A673 (cell line): ENCODE measurements at regions not wholly inside any gene's neighbourhood (a gene's known extent, or its start where the extent isn't known, plus 50 kb on each side); places are given as distances from the start of the nearest gene placed in this dataset.

Experiments used
- EZH2 ChIP-seq: fragments of 200-600 bp; sonication (generic); IDR thresholded peaks from 2 replicates; pipeline ENCODE4 v1.6.1; 2017; ENCODE audit warnings: borderline replicate concordance, low read depth, mild to moderate bottlenecking, mixed read lengths, antibody characterized with exemption, low read length; ENCODE audit not compliant: poor library complexity, severe bottlenecking
- TF ChIP-seq, protein P1 (sequence below): fragments of 300-800, 200-600 bp; sonication (generic); conservative IDR thresholded peaks from 2 replicates; pipeline ENCODE4 v1.5.1; 2017; ENCODE audit warnings: low read depth, mild to moderate bottlenecking, antibody characterized with exemption, low read length, moderate library complexity, mixed read lengths

DNA sequence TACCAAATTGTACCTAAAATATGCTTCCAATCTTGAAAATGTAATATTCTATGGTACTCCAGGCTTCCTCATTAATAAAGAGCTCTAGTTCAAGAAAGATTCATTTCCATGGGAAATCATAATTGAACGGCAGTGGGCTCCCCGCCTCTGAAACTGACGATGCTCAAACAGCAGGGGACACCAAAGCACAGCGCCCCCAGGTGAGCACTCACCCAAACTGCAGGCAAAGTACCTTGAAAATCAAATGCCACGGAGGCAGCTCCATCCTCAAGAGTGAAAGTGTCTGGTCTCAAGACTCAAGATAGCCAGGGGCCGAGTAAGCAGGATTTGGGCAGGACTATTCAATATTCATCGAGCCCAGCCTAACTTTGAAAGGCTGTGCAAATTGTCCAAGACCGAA lies 217.4 kb upstream of the TNRC6C start:
- TF ChIP-seq, protein P1, sequence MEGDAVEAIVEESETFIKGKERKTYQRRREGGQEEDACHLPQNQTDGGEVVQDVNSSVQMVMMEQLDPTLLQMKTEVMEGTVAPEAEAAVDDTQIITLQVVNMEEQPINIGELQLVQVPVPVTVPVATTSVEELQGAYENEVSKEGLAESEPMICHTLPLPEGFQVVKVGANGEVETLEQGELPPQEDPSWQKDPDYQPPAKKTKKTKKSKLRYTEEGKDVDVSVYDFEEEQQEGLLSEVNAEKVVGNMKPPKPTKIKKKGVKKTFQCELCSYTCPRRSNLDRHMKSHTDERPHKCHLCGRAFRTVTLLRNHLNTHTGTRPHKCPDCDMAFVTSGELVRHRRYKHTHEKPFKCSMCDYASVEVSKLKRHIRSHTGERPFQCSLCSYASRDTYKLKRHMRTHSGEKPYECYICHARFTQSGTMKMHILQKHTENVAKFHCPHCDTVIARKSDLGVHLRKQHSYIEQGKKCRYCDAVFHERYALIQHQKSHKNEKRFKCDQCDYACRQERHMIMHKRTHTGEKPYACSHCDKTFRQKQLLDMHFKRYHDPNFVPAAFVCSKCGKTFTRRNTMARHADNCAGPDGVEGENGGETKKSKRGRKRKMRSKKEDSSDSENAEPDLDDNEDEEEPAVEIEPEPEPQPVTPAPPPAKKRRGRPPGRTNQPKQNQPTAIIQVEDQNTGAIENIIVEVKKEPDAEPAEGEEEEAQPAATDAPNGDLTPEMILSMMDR, result peak; percentile 65
- no peak for TF ChIP-seq EZH2
